Suprapubic skin (tissue), 4 donors: ENCODE measurements at regions not wholly inside any gene's neighbourhood (a gene's known extent, or its start where the extent isn't known, plus 50 kb on each side); places are given as distances from the start of the nearest gene placed in this dataset.

Source experiments
- DNase-seq, 2 donors: peaks; one replicate each; pipeline ENCODE4 v3.0.0-alpha.2; 2019; ENCODE audit warnings: low spot score in 2 of 2
- H3K27ac ChIP-seq: fragments of 200-600 bp; sonication (generic); one replicate; pipeline ENCODE4 v1.5.1; 2019
- H3K27me3 ChIP-seq: fragments of 200-600 bp; sonication (generic); one replicate; pipeline ENCODE4 v1.5.1; 2019
- H3K36me3 ChIP-seq: fragments of 200-600 bp; sonication (generic); one replicate; pipeline ENCODE4 v1.5.1; 2019
- H3K4me1 ChIP-seq: fragments of 200-600 bp; sonication (generic); one replicate; pipeline ENCODE4 v1.5.1; 2019
- H3K4me3 ChIP-seq: fragments of 200-600 bp; sonication (generic); one replicate; pipeline ENCODE4 v1.5.1; 2019; ENCODE audit warnings: mild to moderate bottlenecking
- H3K9me3 ChIP-seq: fragments of 200-600 bp; sonication (generic); one replicate; pipeline ENCODE4 v1.5.1; 2019
- EP300 ChIP-seq: sonication (generic); formaldehyde crosslinking; IDR thresholded peaks from one replicate; pipeline ENCODE4 v1.6.1; 2017; ENCODE audit warnings: antibody characterized with exemption
- POLR2A ChIP-seq, 2 donors: fragments of 450-650 bp; IDR thresholded peaks; one replicate each; pipeline ENCODE4 v1.6.1; 2017; ENCODE audit warnings: antibody characterized with exemption in 2 of 2, mild to moderate bottlenecking in 2 of 2, moderate library complexity in 2 of 2
- POLR2AphosphoS5 ChIP-seq, 3 donors: sonication (generic); formaldehyde crosslinking; IDR thresholded peaks; one replicate each; pipeline ENCODE4 v1.6.1; 2017; ENCODE audit warnings: antibody characterized with exemption in 3 of 3
- WGBS: methylation state at CpG from one replicate; pipeline ENCODE4 v1.1.5; 2018; 5-methylcytosine and 5-hydroxymethylcytosine counted together
- TF ChIP-seq, protein P1 (sequence below), 2 donors: fragments of 200-600 bp in 1 of 2; fragments of 450-650 bp in 1 of 2; sonication (generic) in 1 of 2; IDR thresholded peaks; one replicate each; pipeline ENCODE4 v1.5.1; 2016 to 2019; ENCODE audit warnings: antibody characterized with exemption in 2 of 2, mild to moderate bottlenecking in 1 of 2, moderate library complexity in 1 of 2

DNA sequence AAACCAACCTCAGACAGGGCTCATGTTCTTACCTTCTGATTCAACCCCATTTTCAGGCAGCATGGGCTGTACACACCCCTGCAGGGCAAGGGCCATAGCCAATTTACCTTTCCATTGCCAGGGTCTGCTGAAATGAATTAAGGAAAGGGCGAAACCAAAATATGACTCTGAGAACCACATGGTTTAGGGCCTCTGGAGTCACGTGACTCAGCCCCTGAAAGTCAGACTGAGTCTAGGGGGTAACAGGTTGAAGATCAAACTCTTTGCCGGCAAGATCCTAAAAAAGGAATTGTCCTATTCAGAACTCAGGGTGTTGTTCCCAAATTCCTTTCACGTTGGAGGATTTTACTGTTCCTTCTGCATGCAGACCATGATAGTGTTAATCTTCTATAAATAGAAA is 118.9 kb downstream of the RAB11FIP2 start:
- 78% methylated on average over 4 of the region's 4 CpGs for WGBS
- Histone ChIP-seq H3K4me3 (no peak overlapping the region), H3K9me3 (no peaks in the 10 kb centered on the region), H3K27me3 (peaks cover 4% of the 10 kb centered on the region), H3K27ac (no peak overlapping the region), H3K36me3 (no peaks in the 10 kb centered on the region), H3K4me1 (no peaks in the 10 kb centered on the region)
- DNase-seq, result no peak
- TF ChIP-seq POLR2A (IDR thresholded peaks at IDR 0.05) (no peak), EP300 (no peak), POLR2AphosphoS5 (IDR thresholded peaks at IDR 0.05) (no peak)
- TF ChIP-seq, protein P1, sequence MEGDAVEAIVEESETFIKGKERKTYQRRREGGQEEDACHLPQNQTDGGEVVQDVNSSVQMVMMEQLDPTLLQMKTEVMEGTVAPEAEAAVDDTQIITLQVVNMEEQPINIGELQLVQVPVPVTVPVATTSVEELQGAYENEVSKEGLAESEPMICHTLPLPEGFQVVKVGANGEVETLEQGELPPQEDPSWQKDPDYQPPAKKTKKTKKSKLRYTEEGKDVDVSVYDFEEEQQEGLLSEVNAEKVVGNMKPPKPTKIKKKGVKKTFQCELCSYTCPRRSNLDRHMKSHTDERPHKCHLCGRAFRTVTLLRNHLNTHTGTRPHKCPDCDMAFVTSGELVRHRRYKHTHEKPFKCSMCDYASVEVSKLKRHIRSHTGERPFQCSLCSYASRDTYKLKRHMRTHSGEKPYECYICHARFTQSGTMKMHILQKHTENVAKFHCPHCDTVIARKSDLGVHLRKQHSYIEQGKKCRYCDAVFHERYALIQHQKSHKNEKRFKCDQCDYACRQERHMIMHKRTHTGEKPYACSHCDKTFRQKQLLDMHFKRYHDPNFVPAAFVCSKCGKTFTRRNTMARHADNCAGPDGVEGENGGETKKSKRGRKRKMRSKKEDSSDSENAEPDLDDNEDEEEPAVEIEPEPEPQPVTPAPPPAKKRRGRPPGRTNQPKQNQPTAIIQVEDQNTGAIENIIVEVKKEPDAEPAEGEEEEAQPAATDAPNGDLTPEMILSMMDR (IDR thresholded peaks at IDR 0.05), result no peak

DNA sequence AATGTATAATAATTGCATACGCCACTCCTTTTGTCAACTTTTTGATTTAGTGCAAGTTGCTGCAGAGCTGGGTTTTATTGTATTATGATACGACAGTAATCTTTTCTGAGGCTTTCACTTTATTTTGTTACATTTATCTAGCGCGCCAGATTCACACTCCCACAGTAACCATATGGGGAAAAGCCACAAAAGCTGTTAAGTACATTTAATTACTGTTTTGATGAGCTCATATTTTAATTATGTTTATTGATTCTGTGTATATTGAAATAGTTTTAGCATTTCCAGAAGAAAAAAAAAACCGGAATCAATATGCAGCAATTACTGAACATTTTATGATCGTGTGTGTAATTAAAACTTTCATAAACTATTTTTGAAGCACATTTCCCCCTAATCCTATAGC is 118.5 kb downstream of the RAB11FIP2 start:
- DNase-seq, result no peak
- 80% methylated on average over 6 of the region's 6 CpGs for WGBS
- TF ChIP-seq POLR2A (IDR thresholded peaks at IDR 0.05), result no peak
- TF ChIP-seq EP300, result no peak
- TF ChIP-seq, protein P1 (IDR thresholded peaks at IDR 0.05), result no peak
- no peak for TF ChIP-seq POLR2AphosphoS5 (IDR thresholded peaks at IDR 0.05)

DNA sequence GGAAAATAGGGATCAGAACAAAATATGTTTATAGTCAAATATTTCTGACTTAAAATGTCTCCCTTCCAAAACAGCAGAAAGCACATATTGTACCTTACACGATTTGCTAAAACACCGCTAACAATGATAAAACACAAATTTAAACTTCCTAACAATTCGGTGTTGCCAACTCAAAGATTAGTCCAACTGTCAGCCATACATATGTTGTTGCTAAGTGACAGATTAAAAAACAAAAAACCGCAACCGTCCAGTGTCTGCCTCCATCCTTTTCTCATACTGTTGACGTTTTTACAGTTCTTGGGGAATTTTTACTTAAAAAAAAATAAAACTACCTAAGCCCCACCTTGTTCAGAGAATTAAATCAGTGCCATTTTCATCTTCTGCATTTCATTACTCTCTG is 118.0 kb downstream of the RAB11FIP2 start:
- H3K4me3 ChIP-seq, result no peak overlapping the region
- DNase-seq, result no peak
- no peaks in the 10 kb centered on the region for H3K36me3 ChIP-seq
- H3K4me1 ChIP-seq, result no peaks in the 10 kb centered on the region
- H3K9me3 ChIP-seq, result no peaks in the 10 kb centered on the region
- WGBS, result 49% methylated on average over 6 of the region's 6 CpGs
- H3K27me3 ChIP-seq, result peaks cover 4% of the 10 kb centered on the region
- TF ChIP-seq POLR2A (IDR thresholded peaks at IDR 0.05) (no peak), EP300 (no peak), POLR2AphosphoS5 (IDR thresholded peaks at IDR 0.05) (no peak)
- TF ChIP-seq, protein P1 (IDR thresholded peaks at IDR 0.05), result no peak
- H3K27ac ChIP-seq, result no peak overlapping the region

More for the DNA sequence above, 118.5 kb downstream of the RAB11FIP2 start:
- H3K9me3 ChIP-seq, result no peaks in the 10 kb centered on the region
- no peaks in the 10 kb centered on the region for H3K4me1 ChIP-seq
- H3K36me3 ChIP-seq, result no peaks in the 10 kb centered on the region
- no peak overlapping the region for H3K4me3 ChIP-seq
- H3K27ac ChIP-seq, result no peak overlapping the region
- H3K27me3 ChIP-seq, result peaks cover 4% of the 10 kb centered on the region

DNA sequence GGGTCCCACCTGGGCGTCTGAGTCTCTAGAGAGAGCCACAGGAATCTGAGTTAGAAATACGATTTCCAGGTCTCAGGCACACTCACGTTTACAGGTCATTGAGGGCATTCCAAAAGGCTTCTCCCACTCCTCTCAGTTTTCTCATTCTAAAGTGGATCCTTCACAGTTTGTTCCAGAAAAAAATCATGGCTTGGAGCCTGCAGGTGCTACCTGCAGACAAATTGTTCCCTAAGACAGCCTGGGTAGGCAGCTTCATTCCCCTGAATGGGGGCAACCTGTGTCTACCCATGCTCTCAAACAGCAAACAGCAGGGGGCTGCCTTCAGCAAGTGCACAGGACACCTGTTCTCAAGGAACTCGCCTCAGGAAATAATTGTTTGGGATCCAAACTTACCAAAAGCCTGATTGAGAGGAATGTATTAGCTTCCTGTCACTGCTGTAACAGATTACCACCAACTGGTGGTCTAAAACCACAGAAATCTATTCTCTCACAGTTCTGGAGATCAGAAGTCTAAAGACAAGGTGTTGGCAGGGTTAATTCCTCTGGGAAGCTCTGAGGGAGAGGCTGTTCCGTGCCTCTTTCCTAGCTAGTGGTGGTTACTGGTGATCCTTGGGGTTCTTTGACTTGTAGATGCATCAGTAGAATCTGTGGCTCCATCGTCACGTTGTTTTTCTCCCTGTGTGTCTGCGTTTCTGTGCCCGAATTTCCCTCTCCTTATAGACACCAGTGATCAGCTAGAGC is 117.2 kb downstream of the RAB11FIP2 start:
- 61% methylated on average over 9 of the region's 9 CpGs for WGBS
- H3K9me3 ChIP-seq, result no peaks in the 10 kb centered on the region
- no peak for DNase-seq
- peaks cover 4% of the 10 kb centered on the region for H3K27me3 ChIP-seq
- no peaks in the 10 kb centered on the region for H3K36me3 ChIP-seq
- H3K27ac ChIP-seq, result no peak overlapping the region
- no peak overlapping the region for H3K4me3 ChIP-seq
- no peak for TF ChIP-seq EP300
- TF ChIP-seq, protein P1 (IDR thresholded peaks at IDR 0.05), result no peak
- TF ChIP-seq POLR2AphosphoS5 (IDR thresholded peaks at IDR 0.05), result no peak
- no peak for TF ChIP-seq POLR2A (IDR thresholded peaks at IDR 0.05)
- H3K4me1 ChIP-seq, result no peaks in the 10 kb centered on the region

DNA sequence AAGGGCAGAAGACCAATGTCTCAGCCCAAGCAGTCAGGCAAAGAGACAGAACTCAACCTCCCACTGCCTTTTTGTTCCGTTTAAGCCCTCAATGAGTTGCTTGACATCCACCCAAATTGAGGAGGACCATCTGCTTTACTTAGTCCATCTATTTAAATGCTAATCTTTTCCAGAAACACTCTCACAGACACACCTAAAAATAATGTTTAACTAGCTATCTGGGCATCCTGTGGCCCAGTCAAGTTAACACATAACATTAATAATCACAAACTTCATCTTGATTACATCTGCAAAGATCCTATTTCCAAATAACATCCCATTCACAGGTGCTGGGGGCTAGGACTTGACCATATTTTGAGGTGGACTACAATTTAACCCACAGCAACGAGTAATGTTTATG is 115.7 kb downstream of the RAB11FIP2 start:
- Histone ChIP-seq H3K4me1 (no peaks in the 10 kb centered on the region), H3K27ac (no peak overlapping the region), H3K36me3 (no peaks in the 10 kb centered on the region), H3K4me3 (no peak overlapping the region), H3K9me3 (no peaks in the 10 kb centered on the region), H3K27me3 (peaks cover 4% of the 10 kb centered on the region)
- TF ChIP-seq POLR2AphosphoS5 (IDR thresholded peaks at IDR 0.05) (no peak), EP300 (no peak), POLR2A (IDR thresholded peaks at IDR 0.05) (no peak)
- TF ChIP-seq, protein P1 (IDR thresholded peaks at IDR 0.05), result no peak
- no peak for DNase-seq
- WGBS, result 93% methylated on average over 2 of the region's 2 CpGs
